TTC549 (cell line): ENCODE measurements at regions not wholly inside any gene's neighbourhood (a gene's known extent, or its start where the extent isn't known, plus 50 kb on each side); places are given as distances from the start of the nearest gene placed in this dataset.

Source experiments
- FAIRE-seq: peaks from 2 replicates; lab custom pipeline; 2012; peaks lifted over from hg19 to GRCh38; lab: Jason Lieb, UNC

DNA sequence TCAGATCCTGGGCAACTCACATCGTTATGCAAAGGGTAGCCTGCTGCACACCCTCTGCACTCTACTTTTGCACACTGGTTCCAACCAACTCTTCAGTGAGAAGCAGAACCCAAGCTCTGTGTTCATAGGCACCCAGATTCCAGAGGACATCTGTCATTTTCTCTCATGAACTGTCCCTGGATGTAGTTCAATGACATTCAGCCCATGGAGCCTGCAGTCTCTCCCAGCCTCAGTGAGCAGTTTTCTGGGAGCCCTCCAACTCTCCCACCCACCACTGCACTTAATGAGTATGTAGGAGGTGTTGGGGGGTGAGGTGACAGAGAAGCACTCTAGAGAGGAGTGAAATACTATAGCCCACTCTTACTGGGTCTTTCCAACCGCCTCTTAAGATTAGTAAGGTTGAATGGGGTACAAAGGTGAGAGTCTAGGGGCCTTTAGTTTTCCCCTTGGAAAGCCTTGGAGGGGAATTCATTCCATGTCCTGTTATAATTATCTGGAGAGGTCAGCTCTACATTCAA, 58.1 kb upstream of the APOBEC4 start:
- FAIRE-seq: no peak

DNA sequence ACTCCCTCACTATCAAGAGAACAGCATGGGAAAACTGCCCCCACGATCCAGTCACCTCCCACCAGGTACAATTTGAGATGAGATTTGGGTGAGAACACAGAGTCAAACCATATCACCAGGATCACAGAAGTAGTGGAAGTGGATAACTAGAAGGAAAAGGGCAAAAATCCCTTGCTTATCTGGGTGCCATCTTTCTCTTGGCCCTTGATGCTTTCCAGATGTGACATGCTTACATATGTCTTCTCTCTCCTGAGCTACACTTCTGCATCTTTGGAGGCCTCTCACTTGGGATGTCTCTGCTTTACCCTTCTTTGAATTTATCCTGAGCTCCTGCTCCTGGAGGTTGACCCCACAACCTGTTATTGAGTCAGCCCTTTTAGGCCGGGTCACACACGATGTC, 57.6 kb upstream of the APOBEC4 start:
- FAIRE-seq: no peak

- no peak for FAIRE-seq
Observed at GRCh38 chr1:183710333-183710732, 57.2 kb upstream of the APOBEC4 start.

- FAIRE-seq: no peak
Observed at GRCh38 chr1:183704131-183704530, 51.0 kb upstream of the APOBEC4 start.
